HG03097 (cell line): ENCODE measurements at regions not wholly inside any gene's neighbourhood (a gene's known extent, or its start where the extent isn't known, plus 50 kb on each side); places are given as distances from the start of the nearest gene placed in this dataset.

Experiments
- ATAC-seq: cut with Tn5 transposase; IDR thresholded peaks from one replicate; pipeline ENCODE4 v1.9.1; 2021; ENCODE audit not compliant: unreplicated experiment, low FRiP score

DNA sequence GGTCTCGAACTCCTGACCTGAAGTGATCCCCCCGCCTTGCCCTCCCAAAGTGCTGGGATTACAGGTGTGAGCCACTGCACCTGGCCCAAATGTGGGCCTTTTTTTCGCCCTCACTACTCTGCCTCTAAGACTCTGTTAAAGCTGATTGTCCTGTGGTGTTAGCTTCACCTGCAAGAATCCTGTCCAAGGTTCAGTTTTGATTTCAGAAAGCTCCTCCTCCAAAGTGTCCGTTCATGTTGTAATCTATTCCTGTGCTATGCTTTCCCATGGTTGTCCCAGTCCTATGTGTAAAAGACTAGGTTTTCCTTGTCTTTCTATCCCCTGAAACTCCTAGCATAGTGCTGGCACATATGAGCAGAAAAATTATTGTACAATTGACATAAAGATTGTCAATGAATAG lies 440.9 kb downstream of the KLF5 start:
- no peak for ATAC-seq

- no peak for ATAC-seq
Measured at GRCh38 chr13:73497430-73497829, 438.6 kb downstream of the KLF5 start.

DNA sequence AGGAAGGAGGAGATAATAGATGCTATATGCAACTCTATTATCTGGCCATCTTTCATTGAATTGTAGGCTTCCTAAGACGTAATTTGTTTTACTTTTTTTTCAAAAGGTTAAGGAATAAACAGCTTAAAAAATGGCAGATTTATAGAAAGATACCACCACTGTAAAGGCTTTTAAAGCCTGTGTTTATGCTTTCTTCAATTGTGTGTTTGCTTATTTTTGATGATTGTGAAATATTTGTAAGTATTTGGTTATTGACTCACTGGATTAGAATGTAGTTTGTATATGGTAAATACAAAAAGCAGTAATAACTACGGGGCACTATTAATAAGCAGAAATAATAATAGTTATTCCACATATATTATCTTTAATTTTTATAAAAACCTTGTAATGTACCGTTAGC lies 437.9 kb downstream of the KLF5 start:
- no peak for ATAC-seq

GRCh38 chr13:73492811-73493210 lies 434.0 kb downstream of the KLF5 start:
- ATAC-seq: no peak

- no peak for ATAC-seq
Measured at GRCh38 chr13:73482556-73482955, 423.8 kb downstream of the KLF5 start.

- ATAC-seq: no peak
Measured at GRCh38 chr13:73481886-73482445, 423.2 kb downstream of the KLF5 start.

DNA sequence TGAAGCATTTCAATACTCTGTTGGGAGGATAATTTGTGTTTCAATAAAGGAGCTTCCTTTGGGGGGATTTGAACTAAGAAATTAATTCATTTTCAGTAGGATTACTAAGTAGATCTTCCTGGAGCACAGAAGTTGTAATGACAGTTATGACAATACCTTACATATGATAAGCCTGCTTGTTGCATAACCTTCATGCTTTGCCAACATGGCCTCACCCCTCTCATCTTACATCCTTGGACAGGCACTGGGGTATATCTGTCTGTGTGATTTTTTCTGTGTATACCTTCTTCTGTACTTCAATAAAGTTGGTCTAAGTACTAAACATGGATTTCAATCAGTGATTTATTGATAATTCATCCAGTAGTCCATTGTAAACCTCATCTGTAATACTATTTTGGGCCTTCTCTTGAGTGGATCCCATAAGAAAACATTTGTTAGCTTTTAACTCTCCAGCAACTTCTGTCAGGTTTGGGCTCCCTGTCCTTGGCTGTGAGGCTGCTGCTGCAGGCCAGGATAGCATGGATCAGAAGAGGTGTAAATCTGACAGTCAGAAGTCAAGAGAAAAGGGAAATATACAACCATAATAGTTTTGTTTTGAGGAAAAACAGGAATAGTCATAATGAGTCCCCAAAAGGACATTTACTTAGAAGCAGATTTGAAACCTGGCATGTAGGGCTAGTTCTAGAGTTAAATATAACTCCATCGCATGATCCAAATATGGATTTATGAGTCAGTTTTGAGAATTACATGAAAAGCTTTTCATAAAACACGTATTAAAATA lies 422.2 kb downstream of the KLF5 start:
- no peak for ATAC-seq

DNA sequence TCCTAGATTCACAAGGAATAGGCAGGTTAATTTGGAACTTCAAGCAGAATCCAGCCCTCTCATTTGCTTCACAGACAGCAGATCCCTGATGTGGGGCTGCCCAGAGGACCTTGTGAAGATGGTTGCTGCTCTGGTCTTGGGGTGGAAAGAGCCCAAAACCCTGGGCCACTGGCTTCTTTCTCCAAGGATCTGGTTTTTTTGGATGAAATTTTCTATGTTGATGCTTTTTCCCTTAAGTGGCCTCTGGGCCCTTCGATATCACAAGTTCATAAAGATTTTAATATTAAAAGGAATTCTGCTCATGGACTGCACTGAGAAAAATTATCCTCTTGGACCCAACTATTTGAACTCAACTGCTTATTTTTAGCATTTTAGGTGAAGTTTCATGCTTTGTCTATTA lies 421.1 kb downstream of the KLF5 start:
- ATAC-seq: no peak

GRCh38 chr13:73479351-73479750 lies 420.5 kb downstream of the KLF5 start:
- no peak for ATAC-seq

DNA sequence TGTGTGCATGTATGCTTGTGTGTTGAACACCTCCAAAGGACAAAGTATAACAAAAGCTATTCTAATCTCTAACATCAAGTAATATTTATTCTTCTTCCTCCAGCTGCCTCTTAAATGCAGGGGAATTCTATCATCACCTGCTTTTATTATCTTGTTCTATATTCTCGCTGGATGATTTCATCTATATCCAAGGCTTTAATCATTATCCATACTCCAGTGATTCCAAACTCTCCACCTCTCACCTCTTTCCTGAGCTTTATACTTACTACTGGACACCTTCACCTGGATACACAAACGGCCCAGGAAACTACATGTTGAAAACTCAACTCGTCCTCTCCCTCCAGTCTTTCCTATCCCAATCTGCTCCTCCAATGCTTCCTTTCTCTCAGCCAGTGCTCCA lies 418.6 kb downstream of the KLF5 start:
- ATAC-seq: no peak

- no peak for ATAC-seq
Measured at GRCh38 chr13:73473016-73473415, 414.2 kb downstream of the KLF5 start.

DNA sequence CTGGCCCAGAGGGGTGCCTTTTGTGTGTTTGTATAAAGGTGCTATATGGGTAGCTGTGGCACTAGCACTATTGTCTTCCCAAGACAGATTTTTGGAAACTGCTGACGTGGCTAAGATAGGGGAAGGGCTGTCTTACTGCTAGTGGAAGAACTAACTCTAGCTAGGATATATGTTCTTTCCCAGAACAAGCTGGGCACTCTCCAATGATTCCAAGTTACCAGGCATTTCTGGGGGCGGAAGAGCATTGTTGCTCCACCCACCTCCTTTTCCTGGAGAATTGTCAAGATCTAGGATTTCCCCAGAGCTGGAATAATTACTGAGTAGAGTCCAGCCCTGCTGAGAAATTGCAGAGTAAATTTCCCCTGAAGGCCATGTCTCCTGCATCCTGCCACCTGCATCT lies 408.3 kb downstream of the KLF5 start:
- ATAC-seq: no peak

- ATAC-seq: no peak
Measured at GRCh38 chr13:73466561-73466960, 407.8 kb downstream of the KLF5 start.

DNA sequence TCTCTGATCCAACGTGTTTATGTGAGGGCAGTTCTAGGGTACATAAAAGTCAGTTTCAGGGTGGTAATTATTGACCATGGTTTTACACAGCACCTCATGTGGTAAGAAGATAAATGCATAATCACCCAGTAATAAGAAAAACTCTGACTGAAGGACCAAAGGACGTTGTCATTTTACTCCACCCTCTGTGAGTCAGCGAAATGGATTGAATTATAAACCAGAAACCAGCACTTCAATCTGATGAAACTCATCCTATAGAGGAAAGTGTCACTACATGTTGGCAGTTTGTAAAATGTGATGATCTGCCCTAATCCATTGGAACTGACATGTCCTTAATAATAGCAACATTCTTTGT lies 406.8 kb downstream of the KLF5 start:
- no peak for ATAC-seq

DNA sequence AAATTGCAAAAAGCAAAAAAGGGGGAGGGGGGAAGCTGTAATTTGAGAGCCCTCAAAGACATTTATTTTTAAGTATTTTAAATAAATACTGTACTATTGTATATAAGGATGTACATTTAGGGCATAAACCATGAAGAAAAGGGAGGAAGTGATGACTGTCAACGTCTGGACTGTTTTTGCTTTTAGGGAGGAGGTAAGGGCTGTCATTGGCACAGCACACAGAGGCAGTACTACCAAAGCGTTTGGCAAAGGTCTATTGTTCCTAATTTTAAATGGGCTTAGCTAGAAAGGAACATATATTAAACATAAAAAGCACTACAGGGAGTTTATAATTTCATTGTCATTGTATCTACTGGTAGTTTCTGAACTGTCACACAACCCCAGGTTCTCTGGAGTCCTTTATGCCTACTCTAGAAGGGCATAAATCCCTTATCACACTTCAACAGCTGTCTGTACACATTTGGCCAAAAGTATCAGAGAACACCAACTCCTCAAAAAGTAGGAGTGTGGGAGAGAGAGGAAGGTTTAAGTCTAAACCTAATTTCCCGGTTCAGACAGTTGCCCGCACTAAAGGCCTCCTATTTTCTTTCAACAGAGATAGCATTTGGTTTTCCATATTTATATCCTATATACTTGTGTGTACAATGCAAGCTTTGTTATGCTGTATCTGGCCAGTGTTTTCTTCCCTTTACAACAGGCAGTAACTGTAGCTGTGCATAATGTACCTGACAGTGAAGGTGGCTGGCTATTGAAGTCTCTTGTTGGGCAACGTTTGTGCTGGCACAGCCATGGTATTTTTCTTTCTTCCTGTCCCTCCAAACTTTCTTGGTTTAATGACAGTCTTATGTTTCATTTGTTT lies 406.2 kb downstream of the KLF5 start:
- ATAC-seq: no peak

- ATAC-seq: no peak
Measured at GRCh38 chr13:73462241-73462640, 403.4 kb downstream of the KLF5 start.

DNA sequence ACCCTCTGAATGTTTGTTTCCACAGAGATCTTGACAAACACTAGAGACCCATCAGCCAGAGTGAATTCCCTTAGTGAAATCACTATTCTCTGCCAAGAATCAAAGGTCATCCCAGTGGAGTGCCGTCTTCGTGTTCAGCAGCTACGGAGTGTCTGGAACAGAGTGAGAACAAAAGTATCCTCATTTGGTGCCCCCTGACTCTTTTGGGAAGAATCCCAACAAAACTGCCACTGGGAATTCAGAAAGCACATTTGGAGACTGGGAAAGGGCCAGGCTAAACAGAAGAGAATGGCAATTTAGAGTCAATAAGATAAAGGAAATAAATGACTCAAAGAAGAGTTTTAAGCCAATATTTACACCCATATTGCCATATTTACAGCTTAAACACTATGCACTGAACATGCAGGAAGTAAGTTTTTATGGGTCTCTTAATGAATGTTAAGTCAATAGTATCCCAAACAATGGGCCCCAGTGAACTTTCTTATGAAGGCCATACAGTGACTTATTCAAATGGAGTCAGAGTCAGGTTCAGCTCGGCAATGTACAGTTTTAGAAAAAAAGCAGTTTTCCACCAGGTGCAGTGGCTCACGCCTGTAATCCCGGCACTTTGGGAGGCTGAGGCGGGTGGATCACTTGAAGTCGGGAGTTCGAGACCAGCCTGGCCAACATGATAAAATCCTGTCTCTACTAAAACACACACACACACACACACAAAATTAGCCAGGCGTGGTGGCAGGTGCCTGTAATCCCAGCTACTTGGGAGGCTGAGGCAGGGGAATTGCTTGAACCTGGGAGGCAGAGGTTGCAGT lies 392.6 kb downstream of the KLF5 start:
- ATAC-seq: no peak

DNA sequence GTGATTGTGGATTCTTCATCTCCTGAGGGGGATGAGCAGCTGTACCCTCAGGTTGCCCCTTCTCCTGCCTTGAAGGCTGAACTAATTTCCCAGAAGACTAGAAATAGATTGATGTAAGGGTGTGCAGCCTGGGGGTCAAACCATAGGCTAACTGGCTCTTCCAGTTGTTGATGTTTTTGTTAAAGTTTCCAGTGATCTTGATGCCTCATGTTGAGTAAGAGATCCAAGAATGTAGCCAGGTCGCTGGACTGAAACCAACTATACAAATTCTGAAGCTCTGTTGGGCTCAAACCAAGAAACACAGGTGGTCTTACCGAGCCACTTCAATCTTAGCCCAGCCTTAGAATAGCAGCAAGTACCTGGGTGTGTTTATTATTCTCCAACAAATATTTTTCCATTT lies 391.8 kb downstream of the KLF5 start:
- ATAC-seq: no peak

DNA sequence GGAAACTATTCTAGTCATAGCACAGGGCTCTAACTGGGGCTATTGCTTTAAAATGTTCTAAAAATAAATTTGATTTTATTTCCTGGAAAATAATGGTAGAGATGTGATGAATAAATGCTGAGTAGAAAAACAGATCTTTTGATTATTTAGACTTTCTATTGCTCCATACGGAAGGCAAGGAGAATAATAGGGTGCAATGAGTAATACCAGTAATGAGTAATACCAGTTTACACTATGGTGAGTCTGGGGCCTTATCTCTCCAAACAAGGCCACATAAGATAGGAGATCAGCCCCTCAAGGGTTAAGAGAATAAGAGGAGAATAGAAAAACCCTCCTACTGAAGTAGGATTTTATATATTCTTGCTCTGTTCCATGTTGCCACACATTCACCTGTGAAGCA lies 390.4 kb downstream of the KLF5 start:
- ATAC-seq: no peak

- no peak for ATAC-seq
Measured at GRCh38 chr13:73440296-73440895, 381.6 kb downstream of the KLF5 start.

GRCh38 chr13:73433890-73434289 lies 375.1 kb downstream of the KLF5 start:
- no peak for ATAC-seq
